ENCODE measurements at regions not wholly inside any gene's neighbourhood (a gene's known extent, or its start where the extent isn't known, plus 50 kb on each side); places are given as distances from the start of the nearest gene placed in this dataset.
A peak's percentile ranks its signal among the peaks of the same experiment; 100 is the strongest.
"Not testable (repeated sequence)": the region's sequence is repeated elsewhere in the genome, so short reads cannot be mapped to it uniquely, and the experiment has no call there.

GRCh38 chr10:25867321-25867720 is 66.7 kb upstream of the MYO3A start:
- DNase-seq (ENCODE audit: low spot score) = no peak

GRCh38 chr10:25869067-25869591 is 64.9 kb upstream of the MYO3A start:
- no peak for DNase-seq (ENCODE audit: low spot score)

GRCh38 chr10:25869609-25870008 is 64.4 kb upstream of the MYO3A start:
- DNase-seq (ENCODE audit: low spot score) = no peak

- not testable (repeated sequence) for DNase-seq (ENCODE audit: low spot score)
These were observed 59.6 kb upstream of the MYO3A start for GRCh38 chr10:25874402-25874801.

GRCh38 chr10:25875556-25876165 is 58.4 kb upstream of the MYO3A start:
- peak; percentile 53 for DNase-seq (ENCODE audit: low spot score)

GRCh38 chr10:25877296-25877695 is 56.7 kb upstream of the MYO3A start:
- no peak for DNase-seq (ENCODE audit: low spot score)
